Heart left ventricle (tissue), 13 donors: ENCODE measurements at regions not wholly inside any gene's neighbourhood (a gene's known extent, or its start where the extent isn't known, plus 50 kb on each side); places are given as distances from the start of the nearest gene placed in this dataset.

Source experiments
- CTCF ChIP-seq, 12 donors: fragments of 200-600 bp; sonication (generic) in 4 of 12; IDR thresholded peaks; one replicate each; pipeline versions ENCODE4 v1.5.0 to v1.8.0; 2018 to 2022; ENCODE audit warnings: antibody characterized with exemption in 12 of 12, mild to moderate bottlenecking in 5 of 12
- POLR2A ChIP-seq, 2 donors: fragments of 450-650 bp; IDR thresholded peaks; one replicate each; pipeline ENCODE4 v1.6.1; 2017; ENCODE audit warnings: antibody characterized with exemption in 2 of 2, mild to moderate bottlenecking in 2 of 2, moderate library complexity in 2 of 2
- donor health status: ischemic (EF 13 %, LVEDD 7.1; RV severe dilation, severe dysfunction).
- donor health status: DM: no; HTN: yes; CAD: no.
- donor health status: DM: no; HTN: no; CAD: no.
- donor health status: ischemic (EF 25% LVEDD 6.9; RV normal size, moderate dysfunction).
- donor health status: ischemic (EF 25% LVEDD 5.7; RV mildly dilated, moderate dysfunction).
- donor health status: ischemic (EF 35%, LVEDD 5.7; RV mildly dilated, moderate dysfunction).
- donor health status: nonischemic (EF 11% LVEDD 7.7; RV severe dilation, severe dysfunction).
- donor health status: DM: yes; HTN: yes; CAD: no.
- donor health status: PGD.
- donor health status: ischemic (EF 29% LVEDD 5.4; RV normal size, mild dysfunction).
- donor health status: nonischemic (EF 23%, LVEDD 6.1; RV moderate dilation, normal function).

GRCh38 chr2:54392555-54393324 lies 63.4 kb upstream of the SPTBN1 start:
- TF ChIP-seq POLR2A (IDR thresholded peaks at IDR 0.05), result no peak
- TF ChIP-seq CTCF (IDR thresholded peaks at IDR 0.05), result no peak
